ENCODE measurements at regions not wholly inside any gene's neighbourhood (a gene's known extent, or its start where the extent isn't known, plus 50 kb on each side); places are given as distances from the start of the nearest gene placed in this dataset.
"Not testable (repeated sequence)": the region's sequence is repeated elsewhere in the genome, so short reads cannot be mapped to it uniquely, and the experiment has no call there.

GRCh38 chr20:43331906-43332305, 125.8 kb upstream of the SRSF6 start:
- Histone ChIP-seq H2AFZ (ENCODE audit: insufficient read depth, low read depth, low read length, poor library complexity, severe bottlenecking) (no peak overlapping the region), H3K36me3 (replicated peaks in 1 of 2; ENCODE audit: control extremely low read depth in 1 of 2, control insufficient read depth in 1 of 2, extremely low read depth in 1 of 2, insufficient read depth in 2 of 2, low read length in 1 of 2) (no peaks in the 10 kb centered on the region), H3K27ac (ENCODE audit: low read length in 2 of 2) (no peak overlapping the region), H3K9ac (ENCODE audit: low read length) (no peak overlapping the region), H3K27me3 (replicated peaks in 1 of 4; ENCODE audit: control extremely low read depth in 1 of 4, control insufficient read depth in 3 of 4, insufficient read depth in 4 of 4, low read length in 3 of 4) (no peaks in the 10 kb centered on the region), H3K79me2 (ENCODE audit: control insufficient read depth, insufficient read depth, low read length) (no peaks in the 10 kb centered on the region), H3K4me3 (ENCODE audit: control extremely low read depth in 1 of 5, extremely low read depth in 1 of 5, insufficient read depth in 1 of 5, low read depth in 2 of 5, low read length in 4 of 5) (no peak overlapping the region), H3K9me3 (ENCODE audit: control extremely low read depth in 1 of 3, control insufficient read depth in 2 of 3, insufficient read depth in 1 of 3, low read length in 2 of 3) (peaks cover 0 to 25% (median 14%) of the 10 kb centered on the region in 3 donors), H3K4me2 (replicated peaks; ENCODE audit: low read depth, low read length, poor library complexity, severe bottlenecking) (no peak overlapping the region), H3K4me1 (ENCODE audit: control insufficient read depth in 2 of 2, insufficient read depth in 2 of 2, low read length in 2 of 2) (no peaks in the 10 kb centered on the region), H4K20me1 (ENCODE audit: control insufficient read depth, insufficient read depth, low read length, poor library complexity, severe bottlenecking) (no peaks in the 10 kb centered on the region)
- intact Hi-C loops (cut with micrococcal nuclease), result no loop called here
- Mint-ChIP-seq H3K4me3 (no peak overlapping the region), H3K27ac (no peak overlapping the region), H3K27me3 (no peaks in the 10 kb centered on the region), H3K4me1 (no peaks in the 10 kb centered on the region), H3K9me3 (ENCODE audit: insufficient read depth) (peaks cover 17% of the 10 kb centered on the region)
- ATAC-seq (ENCODE audit: low read depth), result no peak
- TF ChIP-seq EZH2 (IDR thresholded peaks at IDR 0.05; ENCODE audit: borderline replicate concordance, insufficient read depth, low read depth, low read length, poor library complexity, severe bottlenecking), result no peak
- no peak for TF ChIP-seq CTCF (IDR thresholded peaks at IDR 0.05)
- no peak for DNase-seq
- CTCF ChIA-PET, result no interaction called here
- POLR2A ChIA-PET, result no interaction called here
- WGBS (ENCODE audit: insufficient coverage), result 87% methylated on average over 8 of the region's 13 CpGs

- Histone ChIP-seq H3K4me1 (ENCODE audit: control insufficient read depth in 2 of 2, insufficient read depth in 2 of 2, low read length in 2 of 2) (no peaks in the 10 kb centered on the region), H3K4me3 (ENCODE audit: control extremely low read depth in 1 of 5, extremely low read depth in 1 of 5, insufficient read depth in 1 of 5, low read depth in 2 of 5, low read length in 4 of 5) (no peak overlapping the region), H4K20me1 (ENCODE audit: control insufficient read depth, insufficient read depth, low read length, poor library complexity, severe bottlenecking) (no peaks in the 10 kb centered on the region), H3K9me3 (ENCODE audit: control extremely low read depth in 1 of 3, control insufficient read depth in 2 of 3, insufficient read depth in 1 of 3, low read length in 2 of 3) (peaks cover 0 to 16% (median 0%) of the 10 kb centered on the region in 3 donors), H3K36me3 (replicated peaks in 1 of 2; ENCODE audit: control extremely low read depth in 1 of 2, control insufficient read depth in 1 of 2, extremely low read depth in 1 of 2, insufficient read depth in 2 of 2, low read length in 1 of 2) (no peaks in the 10 kb centered on the region), H3K4me2 (replicated peaks; ENCODE audit: low read depth, low read length, poor library complexity, severe bottlenecking) (no peak overlapping the region), H3K27ac (ENCODE audit: low read length in 2 of 2) (no peak overlapping the region), H3K27me3 (replicated peaks in 1 of 4; ENCODE audit: control extremely low read depth in 1 of 4, control insufficient read depth in 3 of 4, insufficient read depth in 4 of 4, low read length in 3 of 4) (no peaks in the 10 kb centered on the region), H2AFZ (ENCODE audit: insufficient read depth, low read depth, low read length, poor library complexity, severe bottlenecking) (no peak overlapping the region), H3K9ac (ENCODE audit: low read length) (no peak overlapping the region), H3K79me2 (ENCODE audit: control insufficient read depth, insufficient read depth, low read length) (no peaks in the 10 kb centered on the region)
- no peak for DNase-seq
- peaks cover 4% of the 10 kb centered on the region for H3K9me3 Mint-ChIP-seq (ENCODE audit: insufficient read depth)
- no peaks in the 10 kb centered on the region for H3K4me1 Mint-ChIP-seq
- peaks cover 7% of the 10 kb centered on the region for H3K27me3 Mint-ChIP-seq
- ChIA-PET POLR2A (no interaction called here), CTCF (no interaction called here)
- WGBS (ENCODE audit: insufficient coverage), result no CpG with 5 or more reads among the region's 1 CpG
- no peak overlapping the region for H3K27ac Mint-ChIP-seq
- intact Hi-C loops (cut with micrococcal nuclease), result no loop called here
- ATAC-seq (ENCODE audit: low read depth), result no peak
- TF ChIP-seq CTCF (IDR thresholded peaks at IDR 0.05) (no peak), EZH2 (IDR thresholded peaks at IDR 0.05; ENCODE audit: borderline replicate concordance, insufficient read depth, low read depth, low read length, poor library complexity, severe bottlenecking) (no peak)
- H3K4me3 Mint-ChIP-seq, result no peak overlapping the region
Observed at GRCh38 chr20:43328697-43329096, 129.0 kb upstream of the SRSF6 start.

- H3K27me3 Mint-ChIP-seq; H3K9ac ChIP-seq (ENCODE audit: low read length); H3K4me3 ChIP-seq (ENCODE audit: control extremely low read depth in 1 of 5, extremely low read depth in 1 of 5, insufficient read depth in 1 of 5, low read depth in 2 of 5, low read length in 4 of 5); H3K27ac ChIP-seq (ENCODE audit: low read length in 2 of 2); H2AFZ ChIP-seq (ENCODE audit: insufficient read depth, low read depth, low read length, poor library complexity, severe bottlenecking); DNase-seq; H3K9me3 ChIP-seq (ENCODE audit: control extremely low read depth in 1 of 3, control insufficient read depth in 2 of 3, insufficient read depth in 1 of 3, low read length in 2 of 3); intact Hi-C loops (cut with micrococcal nuclease); H3K4me1 Mint-ChIP-seq; CTCF ChIA-PET; H3K36me3 ChIP-seq (replicated peaks in 1 of 2; ENCODE audit: control extremely low read depth in 1 of 2, control insufficient read depth in 1 of 2, extremely low read depth in 1 of 2, insufficient read depth in 2 of 2, low read length in 1 of 2); H3K4me1 ChIP-seq (ENCODE audit: control insufficient read depth in 2 of 2, insufficient read depth in 2 of 2, low read length in 2 of 2); H3K27ac Mint-ChIP-seq; POLR2A ChIA-PET; ATAC-seq (ENCODE audit: low read depth); H4K20me1 ChIP-seq (ENCODE audit: control insufficient read depth, insufficient read depth, low read length, poor library complexity, severe bottlenecking); H3K4me3 Mint-ChIP-seq; H3K79me2 ChIP-seq (ENCODE audit: control insufficient read depth, insufficient read depth, low read length); H3K9me3 Mint-ChIP-seq (ENCODE audit: insufficient read depth); H3K4me2 ChIP-seq (replicated peaks; ENCODE audit: low read depth, low read length, poor library complexity, severe bottlenecking); H3K27me3 ChIP-seq (replicated peaks in 1 of 4; ENCODE audit: control extremely low read depth in 1 of 4, control insufficient read depth in 3 of 4, insufficient read depth in 4 of 4, low read length in 3 of 4): not testable (repeated sequence)
- no CpG with 5 or more reads among the region's 4 CpGs for WGBS (ENCODE audit: insufficient coverage)
Observed at GRCh38 chr20:43327234-43327633, 130.5 kb upstream of the SRSF6 start.

All from B cell (primary cell).